ENCODE measurements at regions not wholly inside any gene's neighbourhood (a gene's known extent, or its start where the extent isn't known, plus 50 kb on each side); places are given as distances from the start of the nearest gene placed in this dataset.

DNA sequence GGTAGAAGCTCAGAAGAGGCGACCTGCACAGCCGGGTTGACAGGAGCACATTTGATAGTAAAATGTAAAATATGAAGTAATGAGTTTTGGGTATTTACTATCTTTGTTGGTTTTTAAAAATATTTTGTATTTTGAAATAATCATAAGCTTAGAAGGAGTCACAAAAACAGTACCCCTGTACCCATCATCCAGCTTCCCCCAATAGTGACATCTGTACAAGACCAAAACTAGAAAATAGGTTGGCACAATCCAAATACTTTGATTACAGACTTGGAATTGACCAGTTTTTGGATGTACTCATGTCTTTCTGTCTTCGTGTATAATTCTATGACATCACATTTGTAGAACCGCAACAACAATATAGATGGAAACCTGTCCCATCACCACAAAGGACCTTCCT, 413.1 kb upstream of the PODXL start:
- Histone ChIP-seq H4K5ac (ENCODE audit: low read depth, low read length) (no peak overlapping the region), H3K9me1 (ENCODE audit: insufficient read depth, low read length) (no peaks in the 10 kb centered on the region), H3K36me3 (ENCODE audit: control insufficient read depth, insufficient read depth, low read length) (no peaks in the 10 kb centered on the region), H4K91ac (ENCODE audit: insufficient read depth, low read depth, low read length) (no peak overlapping the region), H3K27ac (ENCODE audit: insufficient read depth, low read length) (no peak overlapping the region), H4K20me1 (ENCODE audit: insufficient read depth, low read length) (no peaks in the 10 kb centered on the region), H3K4me2 (ENCODE audit: low read depth, low read length) (no peak overlapping the region), H3K14ac (replicated peaks; ENCODE audit: low read depth, low read length) (no peak overlapping the region), H3K79me1 (ENCODE audit: low read depth in 1 of 2, low read length in 2 of 2) (no peaks in the 10 kb centered on the region), H2BK15ac (ENCODE audit: low read depth, low read length) (no peak overlapping the region), H3K9me3 (ENCODE audit: control insufficient read depth, insufficient read depth, low read length) (no peaks in the 10 kb centered on the region), H3K27me3 (ENCODE audit: control insufficient read depth, insufficient read depth, low read length) (no peaks in the 10 kb centered on the region), H2BK120ac (ENCODE audit: low read depth, low read length) (no peak overlapping the region), H4K8ac (ENCODE audit: low read depth in 2 of 2, low read length in 2 of 2) (no peak overlapping the region), H3K4ac (ENCODE audit: low read depth, low read length) (no peak overlapping the region), H2AK9ac (replicated peaks; ENCODE audit: low read depth, low read length, poor library complexity) (no peak overlapping the region), H2AFZ (replicated peaks; ENCODE audit: low read length, poor library complexity) (no peak overlapping the region), H3K4me1 (ENCODE audit: control insufficient read depth, insufficient read depth, low read length) (no peaks in the 10 kb centered on the region), H3K9ac (ENCODE audit: low read depth, low read length) (no peak overlapping the region), H3K23ac (ENCODE audit: low read depth, low read length) (no peak overlapping the region), H2BK5ac (ENCODE audit: low read depth, low read length, poor library complexity, severe bottlenecking) (no peak overlapping the region), H3K18ac (ENCODE audit: low read depth, low read length) (no peak overlapping the region), H2BK20ac (ENCODE audit: low read depth, low read length) (no peak overlapping the region), H2AK5ac (ENCODE audit: low read depth, low read length) (no peak overlapping the region), H3K56ac (ENCODE audit: extremely low read depth, insufficient read depth, low read length) (no peak overlapping the region), H3K4me3 (ENCODE audit: insufficient read depth, low read depth, low read length) (no peak overlapping the region)
- 100% methylated on average over 2 of the region's 4 CpGs; no CpG with 5 or more reads in 1 of the 2 experiments for WGBS, 2 experiments (ENCODE audit: extremely low coverage in 2 of 2, insufficient read length in 1 of 2)
- intact Hi-C loops (cut with micrococcal nuclease) = no loop called here
- ATAC-seq (ENCODE audit: low read depth) (no peak), DNase-seq (no peak)
- ChIA-PET CTCF (interaction anchor here (0.7 kb wide), 1 partner anchor 22 kb away, joined by 5 read pairs; no protein-coding TSS in a partner anchor), POLR2A (ENCODE audit: unreplicated experiment) (no interaction called here)
- dilution Hi-C loops (cut with HindIII; ENCODE audit: low sequenced_read_pairs, unreplicated experiment) = no loop called here
- no peak for TF ChIP-seq MXI1 (IDR thresholded peaks at IDR 0.05; ENCODE audit: borderline replicate concordance, low read depth, low read length)
- no peak for TF ChIP-seq MAZ (IDR thresholded peaks at IDR 0.05; ENCODE audit: borderline replicate concordance, low read depth, low read length)
- no peak for TF ChIP-seq RFX5 (IDR thresholded peaks at IDR 0.05; ENCODE audit: low read depth, low read length)
- TF ChIP-seq CHD1 (IDR thresholded peaks at IDR 0.05; ENCODE audit: low read depth, low read length) = no peak
- no peak for TF ChIP-seq BHLHE40 (IDR thresholded peaks at IDR 0.05; ENCODE audit: low read depth, low read length)
- TF ChIP-seq, protein P1, sequence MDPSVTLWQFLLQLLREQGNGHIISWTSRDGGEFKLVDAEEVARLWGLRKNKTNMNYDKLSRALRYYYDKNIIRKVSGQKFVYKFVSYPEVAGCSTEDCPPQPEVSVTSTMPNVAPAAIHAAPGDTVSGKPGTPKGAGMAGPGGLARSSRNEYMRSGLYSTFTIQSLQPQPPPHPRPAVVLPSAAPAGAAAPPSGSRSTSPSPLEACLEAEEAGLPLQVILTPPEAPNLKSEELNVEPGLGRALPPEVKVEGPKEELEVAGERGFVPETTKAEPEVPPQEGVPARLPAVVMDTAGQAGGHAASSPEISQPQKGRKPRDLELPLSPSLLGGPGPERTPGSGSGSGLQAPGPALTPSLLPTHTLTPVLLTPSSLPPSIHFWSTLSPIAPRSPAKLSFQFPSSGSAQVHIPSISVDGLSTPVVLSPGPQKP (IDR thresholded peaks at IDR 0.05; ENCODE audit: borderline replicate concordance, low read depth, low read length) = no peak
- TF ChIP-seq CEBPB (IDR thresholded peaks at IDR 0.05; ENCODE audit: low read depth, low read length) = no peak
- TF ChIP-seq MAFK (IDR thresholded peaks at IDR 0.05; ENCODE audit: low read depth, low read length) = no peak
- no peak for TF ChIP-seq RCOR1 (IDR thresholded peaks at IDR 0.05; ENCODE audit: insufficient replicate concordance, low read length)
- no TSS peak for BruUV-seq (replicated peaks)
- in situ Hi-C loops (cut with MboI; ENCODE audit: low sequenced_read_pairs) = loop anchor here (25.0 kb wide), 1 partner anchor 618 kb away; the partner anchor contains the start of gene PLXNA4

Data from IMR-90 (cell line).